ENCODE measurements at regions not wholly inside any gene's neighbourhood (a gene's known extent, or its start where the extent isn't known, plus 50 kb on each side); places are given as distances from the start of the nearest gene placed in this dataset.

DNA sequence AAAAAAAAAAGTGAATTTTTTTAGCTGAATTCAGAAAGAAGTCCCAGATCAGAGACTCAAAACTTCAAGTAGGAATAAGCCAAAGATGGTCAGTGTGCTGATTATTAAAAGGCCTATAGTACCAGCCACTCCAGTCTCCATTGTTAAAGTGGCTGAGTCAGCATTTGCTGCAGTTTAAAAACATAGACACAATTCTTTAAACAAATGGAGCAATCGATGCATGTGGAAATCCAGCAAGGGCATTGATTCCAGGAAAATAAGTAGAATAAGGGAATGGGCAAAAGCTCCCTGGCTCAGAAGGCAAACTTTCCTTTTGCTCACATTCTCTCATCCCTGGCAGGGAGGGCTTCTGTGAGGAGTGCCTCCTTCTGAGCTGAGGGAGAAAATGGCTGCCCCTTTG lies 317.6 kb downstream of the LRIG3 start:
- Histone ChIP-seq H3K9me3 (ENCODE audit: control insufficient read depth, insufficient read depth, low read length) (no peaks in the 10 kb centered on the region), H3K4me1 (ENCODE audit: control insufficient read depth, insufficient read depth, low read length) (no peaks in the 10 kb centered on the region), H3K27me3 (ENCODE audit: control insufficient read depth, insufficient read depth, low read length) (no peaks in the 10 kb centered on the region), H3K4me3 (ENCODE audit: low read length) (no peak overlapping the region), H3K27ac (ENCODE audit: low read length) (no peak overlapping the region), H3K36me3 (ENCODE audit: control insufficient read depth, insufficient read depth, low read length) (no peaks in the 10 kb centered on the region)
- WGBS (ENCODE audit: insufficient coverage, insufficient read length): no CpG with 5 or more reads among the region's 1 CpG
- no peak for DNase-seq (ENCODE audit: low read depth, low spot score)

DNA sequence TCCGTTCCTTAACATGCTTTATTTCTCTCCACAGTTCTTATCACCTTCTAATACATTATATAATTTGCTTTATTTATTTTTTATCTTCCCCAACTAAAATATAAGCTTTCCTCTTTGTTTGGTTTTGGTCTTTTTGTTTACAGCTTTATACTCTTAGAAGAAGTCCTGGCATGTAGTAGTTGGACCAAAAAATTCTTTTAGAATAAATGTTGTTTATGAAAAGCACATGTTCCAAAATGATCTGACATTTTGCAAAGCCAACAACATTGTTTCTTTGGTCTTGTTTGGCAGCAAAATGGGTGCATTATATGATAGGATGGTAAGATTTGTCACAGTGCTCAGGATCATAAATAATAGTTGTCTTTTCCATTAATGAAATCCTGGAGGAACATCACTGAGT lies 312.5 kb downstream of the LRIG3 start:
- no peaks in the 10 kb centered on the region for H3K4me1 ChIP-seq (ENCODE audit: control insufficient read depth, insufficient read depth, low read length)
- H3K27ac ChIP-seq (ENCODE audit: low read length): no peak overlapping the region
- no peaks in the 10 kb centered on the region for H3K27me3 ChIP-seq (ENCODE audit: control insufficient read depth, insufficient read depth, low read length)
- no peak overlapping the region for H3K4me3 ChIP-seq (ENCODE audit: low read length)
- no peaks in the 10 kb centered on the region for H3K9me3 ChIP-seq (ENCODE audit: control insufficient read depth, insufficient read depth, low read length)
- H3K36me3 ChIP-seq (ENCODE audit: control insufficient read depth, insufficient read depth, low read length): no peaks in the 10 kb centered on the region
- no peak for DNase-seq (ENCODE audit: low read depth, low spot score)
- no CpG with 5 or more reads among the region's 1 CpG for WGBS (ENCODE audit: insufficient coverage, insufficient read length)

DNA sequence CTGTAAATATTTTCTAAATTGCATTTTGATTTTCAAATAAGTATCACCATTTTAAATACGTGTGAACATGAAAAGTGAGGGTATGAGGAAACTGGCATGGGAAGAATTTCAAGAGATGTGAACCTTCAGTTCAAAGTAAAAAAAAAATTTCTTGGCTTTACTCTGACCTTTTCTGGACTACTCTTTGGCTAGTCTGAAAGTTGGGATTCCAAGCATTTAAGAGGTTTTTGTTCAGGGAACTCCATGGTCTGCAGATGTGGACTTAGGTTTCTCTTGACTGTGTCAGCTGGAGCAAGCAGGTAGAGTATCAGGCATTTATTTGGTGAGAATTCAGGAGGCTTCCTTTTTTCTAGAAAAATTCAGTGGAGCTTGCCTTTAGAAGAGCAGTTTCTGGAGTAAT lies 311.6 kb downstream of the LRIG3 start:
- Histone ChIP-seq H3K27ac (ENCODE audit: low read length) (no peak overlapping the region), H3K36me3 (ENCODE audit: control insufficient read depth, insufficient read depth, low read length) (no peaks in the 10 kb centered on the region), H3K27me3 (ENCODE audit: control insufficient read depth, insufficient read depth, low read length) (no peaks in the 10 kb centered on the region), H3K4me1 (ENCODE audit: control insufficient read depth, insufficient read depth, low read length) (no peaks in the 10 kb centered on the region), H3K9me3 (ENCODE audit: control insufficient read depth, insufficient read depth, low read length) (no peaks in the 10 kb centered on the region), H3K4me3 (ENCODE audit: low read length) (no peak overlapping the region)
- no CpG with 5 or more reads among the region's 1 CpG for WGBS (ENCODE audit: insufficient coverage, insufficient read length)
- DNase-seq (ENCODE audit: low read depth, low spot score): no peak

DNA sequence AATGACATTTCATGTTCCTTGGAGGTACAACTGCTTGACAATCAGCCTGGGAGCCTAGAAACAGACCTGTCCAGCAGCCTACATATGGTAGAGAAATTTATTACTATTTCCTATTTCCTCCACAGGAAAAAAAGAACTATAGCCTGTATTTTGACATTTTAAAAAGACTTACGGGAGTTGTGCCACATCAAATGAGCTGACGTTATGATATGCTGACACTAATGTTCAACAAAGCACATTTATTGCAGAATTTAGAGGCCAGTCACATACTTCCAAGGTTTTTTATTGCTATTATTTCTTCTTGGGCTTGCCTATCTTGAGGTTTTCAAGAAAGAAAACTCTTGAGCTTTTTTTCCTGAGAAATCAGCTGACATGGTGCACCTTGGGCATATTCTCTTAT lies 305.3 kb downstream of the LRIG3 start:
- H3K4me1 ChIP-seq (ENCODE audit: control insufficient read depth, insufficient read depth, low read length): no peaks in the 10 kb centered on the region
- H3K27ac ChIP-seq (ENCODE audit: low read length): no peak overlapping the region
- no peaks in the 10 kb centered on the region for H3K36me3 ChIP-seq (ENCODE audit: control insufficient read depth, insufficient read depth, low read length)
- WGBS (ENCODE audit: insufficient coverage, insufficient read length): no CpG with 5 or more reads among the region's 2 CpGs
- H3K4me3 ChIP-seq (ENCODE audit: low read length): no peak overlapping the region
- H3K9me3 ChIP-seq (ENCODE audit: control insufficient read depth, insufficient read depth, low read length): no peaks in the 10 kb centered on the region
- no peak for DNase-seq (ENCODE audit: low read depth, low spot score)
- H3K27me3 ChIP-seq (ENCODE audit: control insufficient read depth, insufficient read depth, low read length): no peaks in the 10 kb centered on the region

DNA sequence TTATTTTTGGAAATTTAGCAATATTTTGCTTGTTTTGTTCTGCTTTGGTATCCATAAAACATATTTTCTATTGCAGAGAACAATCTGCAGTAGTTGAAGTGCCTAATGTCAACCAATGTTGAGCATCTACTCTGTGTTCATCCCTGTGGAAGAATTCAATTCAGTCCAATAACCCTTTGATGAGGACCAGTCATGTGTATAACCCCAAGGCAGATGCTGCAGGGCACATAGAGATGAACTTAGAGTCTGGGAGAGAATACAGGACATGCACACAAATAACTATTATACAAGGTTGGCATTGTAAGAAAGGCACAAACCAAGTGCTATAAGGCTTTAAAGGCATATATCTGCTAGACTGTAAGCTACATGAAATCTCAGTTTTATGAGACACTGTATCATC lies 304.7 kb downstream of the LRIG3 start:
- no peak for DNase-seq (ENCODE audit: low read depth, low spot score)
- no peak overlapping the region for H3K27ac ChIP-seq (ENCODE audit: low read length)
- H3K4me1 ChIP-seq (ENCODE audit: control insufficient read depth, insufficient read depth, low read length): no peaks in the 10 kb centered on the region

DNA sequence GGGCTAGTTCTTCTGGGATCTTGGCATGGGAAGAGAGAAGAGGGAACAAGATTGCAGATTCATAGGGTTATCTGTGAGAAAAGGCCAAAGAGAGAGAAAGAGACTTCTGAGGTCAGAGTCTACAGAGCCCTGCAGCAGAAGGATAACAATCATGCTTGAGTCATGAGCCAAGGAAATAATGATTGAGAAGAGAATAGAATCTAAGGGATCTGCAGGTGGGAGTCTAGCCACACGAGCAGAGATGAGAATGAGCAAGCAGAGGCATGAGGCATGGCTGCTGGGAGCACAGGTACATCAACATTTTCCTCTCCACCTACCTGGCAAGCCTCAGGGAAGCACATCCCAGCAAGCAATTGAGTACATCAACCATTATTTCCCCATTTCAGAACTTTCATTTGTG lies 303.7 kb downstream of the LRIG3 start:
- H3K36me3 ChIP-seq (ENCODE audit: control insufficient read depth, insufficient read depth, low read length): no peaks in the 10 kb centered on the region
- WGBS (ENCODE audit: insufficient coverage, insufficient read length): no CpG with 5 or more reads among the region's 1 CpG
- no peak for DNase-seq (ENCODE audit: low read depth, low spot score)
- no peaks in the 10 kb centered on the region for H3K4me1 ChIP-seq (ENCODE audit: control insufficient read depth, insufficient read depth, low read length)
- no peaks in the 10 kb centered on the region for H3K27me3 ChIP-seq (ENCODE audit: control insufficient read depth, insufficient read depth, low read length)
- H3K27ac ChIP-seq (ENCODE audit: low read length): no peak overlapping the region
- no peaks in the 10 kb centered on the region for H3K9me3 ChIP-seq (ENCODE audit: control insufficient read depth, insufficient read depth, low read length)
- H3K4me3 ChIP-seq (ENCODE audit: low read length): no peak overlapping the region

More for the DNA sequence above, 304.7 kb downstream of the LRIG3 start:
- H3K27me3 ChIP-seq (ENCODE audit: control insufficient read depth, insufficient read depth, low read length): no peaks in the 10 kb centered on the region
- no peak overlapping the region for H3K4me3 ChIP-seq (ENCODE audit: low read length)
- no peaks in the 10 kb centered on the region for H3K36me3 ChIP-seq (ENCODE audit: control insufficient read depth, insufficient read depth, low read length)
- H3K9me3 ChIP-seq (ENCODE audit: control insufficient read depth, insufficient read depth, low read length): no peaks in the 10 kb centered on the region

DNA sequence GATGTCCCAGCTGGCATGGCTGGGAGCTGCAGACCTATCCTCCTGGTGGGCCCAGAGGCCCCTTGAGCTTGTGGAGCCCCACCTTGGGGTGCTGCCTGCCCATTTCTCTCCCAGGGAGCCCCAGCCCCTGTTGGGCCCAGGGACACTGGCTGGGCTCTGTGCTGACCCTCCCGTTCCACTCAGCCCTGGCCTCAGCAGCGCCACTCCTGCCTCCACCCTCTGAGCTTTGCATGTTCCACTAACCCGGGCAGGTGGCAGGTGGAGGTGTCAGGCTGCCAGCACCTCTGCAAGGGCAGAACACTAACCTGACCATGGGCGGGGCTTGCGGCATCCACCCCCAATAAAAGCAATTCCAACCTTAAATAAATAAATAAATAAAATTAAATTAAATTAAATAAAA lies 299.2 kb downstream of the LRIG3 start:
- no peaks in the 10 kb centered on the region for H3K27me3 ChIP-seq (ENCODE audit: control insufficient read depth, insufficient read depth, low read length)
- no CpG with 5 or more reads among the region's 5 CpGs for WGBS (ENCODE audit: insufficient coverage, insufficient read length)
- H3K4me3 ChIP-seq (ENCODE audit: low read length): no peak overlapping the region
- H3K27ac ChIP-seq (ENCODE audit: low read length): no peak overlapping the region
- H3K4me1 ChIP-seq (ENCODE audit: control insufficient read depth, insufficient read depth, low read length): no peaks in the 10 kb centered on the region
- H3K36me3 ChIP-seq (ENCODE audit: control insufficient read depth, insufficient read depth, low read length): no peaks in the 10 kb centered on the region
- DNase-seq (ENCODE audit: low read depth, low spot score): no peak
- no peaks in the 10 kb centered on the region for H3K9me3 ChIP-seq (ENCODE audit: control insufficient read depth, insufficient read depth, low read length)

DNA sequence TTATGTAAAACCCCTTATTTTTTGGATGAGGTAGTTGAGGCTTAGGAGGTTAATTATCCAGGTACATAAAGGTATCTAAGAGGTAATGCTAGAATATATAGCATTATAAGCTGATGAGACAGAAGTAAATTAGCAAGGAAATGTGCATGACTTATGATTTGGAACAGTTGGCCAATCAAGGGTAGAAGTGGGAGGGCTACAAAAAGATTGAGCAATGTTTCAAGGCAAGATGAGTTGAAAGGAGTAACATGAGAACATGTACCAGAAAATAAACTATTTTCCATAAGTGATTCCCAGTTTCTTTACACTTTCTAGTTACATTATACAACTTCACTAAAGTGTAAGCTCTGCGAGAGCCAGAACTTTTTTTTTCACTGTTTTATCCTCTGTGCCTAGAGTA lies 290.9 kb downstream of the LRIG3 start:
- H3K4me1 ChIP-seq (ENCODE audit: control insufficient read depth, insufficient read depth, low read length): no peaks in the 10 kb centered on the region
- no peak overlapping the region for H3K27ac ChIP-seq (ENCODE audit: low read length)
- no peaks in the 10 kb centered on the region for H3K36me3 ChIP-seq (ENCODE audit: control insufficient read depth, insufficient read depth, low read length)
- H3K4me3 ChIP-seq (ENCODE audit: low read length): no peak overlapping the region
- DNase-seq (ENCODE audit: low read depth, low spot score): no peak
- H3K27me3 ChIP-seq (ENCODE audit: control insufficient read depth, insufficient read depth, low read length): no peaks in the 10 kb centered on the region
- no CpG with 5 or more reads among the region's 1 CpG for WGBS (ENCODE audit: insufficient coverage, insufficient read length)
- no peaks in the 10 kb centered on the region for H3K9me3 ChIP-seq (ENCODE audit: control insufficient read depth, insufficient read depth, low read length)

DNA sequence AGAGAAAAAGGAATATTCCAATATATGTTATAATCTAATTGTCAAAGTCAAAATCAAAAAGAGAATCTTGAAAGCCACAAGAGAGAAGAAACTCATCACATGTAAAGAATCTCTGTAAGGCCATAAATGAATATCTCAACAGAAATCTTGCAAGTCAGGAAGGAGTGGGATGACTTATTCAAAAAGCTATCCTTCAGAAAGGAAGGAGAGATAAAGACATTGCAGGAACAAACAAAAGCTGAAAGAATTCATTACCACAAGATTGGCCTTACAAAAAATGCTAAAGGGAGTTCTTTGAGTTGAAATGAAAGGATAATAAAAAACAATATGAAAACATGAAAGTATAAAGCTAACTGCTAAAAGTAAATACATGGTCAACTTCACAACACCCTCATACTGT lies 286.8 kb downstream of the LRIG3 start:
- Histone ChIP-seq H3K4me3 (ENCODE audit: low read length) (no peak overlapping the region), H3K27me3 (ENCODE audit: control insufficient read depth, insufficient read depth, low read length) (no peaks in the 10 kb centered on the region), H3K9me3 (ENCODE audit: control insufficient read depth, insufficient read depth, low read length) (no peaks in the 10 kb centered on the region), H3K27ac (ENCODE audit: low read length) (no peak overlapping the region), H3K36me3 (ENCODE audit: control insufficient read depth, insufficient read depth, low read length) (no peaks in the 10 kb centered on the region), H3K4me1 (ENCODE audit: control insufficient read depth, insufficient read depth, low read length) (no peaks in the 10 kb centered on the region)
- no peak for DNase-seq (ENCODE audit: low read depth, low spot score)

DNA sequence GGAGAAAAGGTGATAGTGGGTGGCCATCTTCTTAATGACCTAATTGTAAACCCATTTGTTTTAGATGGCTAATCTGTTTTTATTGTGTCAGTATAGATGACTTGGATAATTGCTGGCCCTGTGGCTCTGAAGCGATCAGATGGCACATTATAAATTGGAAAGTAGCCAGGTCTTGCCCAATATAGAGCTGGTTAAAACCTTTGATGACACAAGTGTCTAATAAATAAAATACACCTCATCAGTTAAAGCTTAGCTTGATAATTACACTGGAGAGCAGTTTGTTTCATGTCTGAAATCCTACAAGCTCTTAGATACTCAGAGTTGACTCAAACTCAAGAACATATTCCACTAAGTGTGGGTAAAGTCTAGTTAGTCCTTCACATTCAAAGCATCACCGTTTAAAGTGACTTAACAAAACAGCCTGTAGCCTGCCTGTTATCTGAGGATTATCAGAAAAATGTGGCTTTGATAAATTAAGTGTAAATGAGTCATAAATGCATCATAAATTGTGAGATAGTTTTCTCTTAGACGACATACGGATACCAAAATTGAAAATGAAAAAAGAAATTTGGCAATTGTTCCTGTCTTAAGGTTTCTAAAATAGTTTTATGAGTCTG lies 280.9 kb downstream of the LRIG3 start:
- WGBS (ENCODE audit: insufficient coverage, insufficient read length): no CpG with 5 or more reads among the region's 4 CpGs
- no peaks in the 10 kb centered on the region for H3K9me3 ChIP-seq (ENCODE audit: control insufficient read depth, insufficient read depth, low read length)
- no peaks in the 10 kb centered on the region for H3K27me3 ChIP-seq (ENCODE audit: control insufficient read depth, insufficient read depth, low read length)
- H3K36me3 ChIP-seq (ENCODE audit: control insufficient read depth, insufficient read depth, low read length): no peaks in the 10 kb centered on the region
- H3K4me3 ChIP-seq (ENCODE audit: low read length): no peak overlapping the region
- no peaks in the 10 kb centered on the region for H3K4me1 ChIP-seq (ENCODE audit: control insufficient read depth, insufficient read depth, low read length)
- no peak for DNase-seq (ENCODE audit: low read depth, low spot score)
- H3K27ac ChIP-seq (ENCODE audit: low read length): no peak overlapping the region

DNA sequence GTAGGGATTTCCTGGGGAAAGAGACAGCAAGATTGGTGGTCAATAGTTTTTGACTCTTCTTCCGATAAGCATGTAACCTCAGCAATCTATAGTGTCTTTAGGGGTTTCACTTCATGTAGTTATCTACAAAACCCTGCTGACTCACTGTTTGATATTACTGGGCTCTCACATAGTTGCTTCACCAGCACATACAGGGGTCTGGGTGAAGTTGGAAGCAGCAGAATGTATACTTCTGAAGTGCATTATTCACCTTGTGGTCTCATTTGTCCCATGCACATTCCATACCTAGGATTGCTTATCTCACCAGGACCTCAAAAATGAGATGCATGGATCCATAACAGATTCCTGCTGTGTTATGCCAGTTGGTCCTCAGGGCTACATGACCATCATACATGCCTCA lies 280.0 kb downstream of the LRIG3 start:
- Histone ChIP-seq H3K9me3 (ENCODE audit: control insufficient read depth, insufficient read depth, low read length) (no peaks in the 10 kb centered on the region), H3K4me3 (ENCODE audit: low read length) (no peak overlapping the region), H3K27me3 (ENCODE audit: control insufficient read depth, insufficient read depth, low read length) (no peaks in the 10 kb centered on the region), H3K4me1 (ENCODE audit: control insufficient read depth, insufficient read depth, low read length) (no peaks in the 10 kb centered on the region), H3K36me3 (ENCODE audit: control insufficient read depth, insufficient read depth, low read length) (no peaks in the 10 kb centered on the region), H3K27ac (ENCODE audit: low read length) (no peak overlapping the region)
- no peak for DNase-seq (ENCODE audit: low read depth, low spot score)
- WGBS (ENCODE audit: insufficient coverage, insufficient read length): no CpG with 5 or more reads among the region's 1 CpG
